OCI-LY1 (cell line): ENCODE measurements at regions not wholly inside any gene's neighbourhood (a gene's known extent, or its start where the extent isn't known, plus 50 kb on each side); places are given as distances from the start of the nearest gene placed in this dataset.

Source experiments
- CTCF ChIP-seq: fragments of 200-600 bp; sonication (generic), shearing (Covaris generic); IDR thresholded peaks from 2 replicates; pipeline ENCODE4 v1.5.1; 2017; ENCODE audit warnings: mild to moderate bottlenecking, antibody characterized with exemption, low read length, moderate library complexity, mixed read lengths
- EZH2 ChIP-seq: fragments of 200-600 bp; sonication (generic), shearing (Covaris generic); IDR thresholded peaks from 2 replicates; pipeline ENCODE4 v1.8.0; 2017; ENCODE audit warnings: borderline replicate concordance, mixed run types, mild to moderate bottlenecking, antibody characterized with exemption, low read length, moderate library complexity, mixed read lengths

- TF ChIP-seq CTCF: no peak
- no peak for TF ChIP-seq EZH2
Measured at GRCh38 chr13:24004971-24005370, 107.7 kb upstream of the C1QTNF9B start.
